ENCODE measurements at regions not wholly inside any gene's neighbourhood (a gene's known extent, or its start where the extent isn't known, plus 50 kb on each side); places are given as distances from the start of the nearest gene placed in this dataset.

DNA sequence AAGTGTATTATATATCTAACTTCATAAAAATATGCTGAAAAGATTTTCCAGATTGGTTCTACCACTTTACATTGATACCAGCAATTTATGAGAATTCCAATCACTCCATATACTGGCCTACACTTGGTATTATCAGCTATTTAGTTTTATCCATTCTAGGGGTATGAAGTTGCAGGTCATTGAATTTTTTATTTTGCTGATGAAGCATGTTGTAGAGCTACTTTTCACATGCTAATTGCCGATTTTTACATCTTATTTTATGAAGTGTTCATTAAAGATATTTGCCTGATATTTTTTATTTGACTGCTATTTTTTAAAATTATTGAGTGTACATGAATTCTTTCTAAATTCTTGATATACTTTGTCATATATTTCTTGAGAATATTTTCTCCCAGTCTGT is 542.1 kb downstream of the ADCYAP1 start:
- Histone ChIP-seq H3K9me3 (ENCODE audit: control insufficient read depth, low read length) (no peaks in the 10 kb centered on the region), H3K4me3 (ENCODE audit: low read length) (no peak overlapping the region), H3K4me1 (ENCODE audit: control insufficient read depth, insufficient read depth, low read length) (no peaks in the 10 kb centered on the region), H3K36me3 (ENCODE audit: control insufficient read depth, insufficient read depth, low read length) (no peaks in the 10 kb centered on the region), H3K9ac (ENCODE audit: low read length) (no peak overlapping the region), H3K27me3 (ENCODE audit: control insufficient read depth, insufficient read depth, low read length) (no peaks in the 10 kb centered on the region)

DNA sequence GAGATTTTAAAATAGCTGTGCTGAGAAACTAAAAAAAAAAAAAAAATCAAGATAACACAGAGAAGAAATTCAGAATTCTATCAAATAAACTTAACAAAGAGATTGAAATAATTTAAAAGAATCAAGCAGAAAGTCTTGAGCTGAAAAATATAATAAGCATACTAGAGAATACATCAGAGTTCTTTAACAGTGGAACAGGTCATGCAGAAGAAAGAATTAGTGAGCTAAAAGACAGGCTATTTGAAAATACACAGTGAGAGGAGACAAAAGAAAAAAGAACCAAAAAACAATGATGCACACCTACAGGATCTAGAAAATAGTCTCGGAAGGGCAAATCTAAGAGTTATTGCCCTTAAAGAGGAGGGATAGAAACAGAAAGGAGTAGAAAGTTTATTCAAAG is 548.1 kb downstream of the ADCYAP1 start:
- Histone ChIP-seq H3K9ac (ENCODE audit: low read length) (no peak overlapping the region), H3K36me3 (ENCODE audit: control insufficient read depth, insufficient read depth, low read length) (no peaks in the 10 kb centered on the region), H3K27me3 (ENCODE audit: control insufficient read depth, insufficient read depth, low read length) (no peaks in the 10 kb centered on the region), H3K4me3 (ENCODE audit: low read length) (no peak overlapping the region), H3K4me1 (ENCODE audit: control insufficient read depth, insufficient read depth, low read length) (no peaks in the 10 kb centered on the region), H3K9me3 (ENCODE audit: control insufficient read depth, low read length) (no peaks in the 10 kb centered on the region)

DNA sequence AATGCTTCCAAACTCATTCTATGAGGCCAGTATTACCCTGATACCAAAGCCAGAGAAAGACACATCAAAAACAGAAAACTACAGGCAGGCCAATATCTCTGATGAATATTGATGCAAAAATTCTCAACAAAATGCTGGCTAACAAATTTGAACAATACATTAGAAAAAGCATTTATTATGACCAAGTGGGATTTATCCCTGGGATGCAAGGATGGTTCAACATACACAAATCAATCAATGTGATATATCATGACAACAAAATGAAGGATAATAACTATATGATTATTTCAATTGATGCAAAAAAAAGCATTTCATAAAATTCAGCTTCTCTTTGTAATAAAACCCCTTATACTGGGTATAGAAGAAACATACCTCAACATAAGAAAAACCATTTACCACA is 550.9 kb downstream of the ADCYAP1 start:
- Histone ChIP-seq H3K4me3 (ENCODE audit: low read length) (no peak overlapping the region), H3K9me3 (ENCODE audit: control insufficient read depth, low read length) (no peaks in the 10 kb centered on the region), H3K4me1 (ENCODE audit: control insufficient read depth, insufficient read depth, low read length) (no peaks in the 10 kb centered on the region), H3K9ac (ENCODE audit: low read length) (no peak overlapping the region), H3K27me3 (ENCODE audit: control insufficient read depth, insufficient read depth, low read length) (no peaks in the 10 kb centered on the region), H3K36me3 (ENCODE audit: control insufficient read depth, insufficient read depth, low read length) (no peaks in the 10 kb centered on the region)

DNA sequence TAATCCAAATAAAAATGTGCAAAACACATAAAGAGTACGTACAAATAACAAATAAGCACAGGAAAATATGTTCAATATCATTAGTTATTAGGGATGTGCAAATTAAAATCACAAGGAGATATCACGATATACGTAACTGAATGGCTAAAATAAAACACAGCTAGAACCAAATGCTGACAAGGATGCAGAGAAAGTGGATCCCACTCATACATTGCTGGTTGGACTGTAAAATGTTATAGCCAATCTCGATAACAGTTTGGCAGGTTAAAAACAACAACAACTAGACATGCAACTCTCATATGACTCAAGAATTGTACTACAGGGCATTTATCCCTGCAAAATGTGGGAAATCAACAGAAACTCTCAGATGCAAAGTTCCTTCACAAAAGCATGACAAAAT is 553.9 kb downstream of the ADCYAP1 start:
- H3K4me3 ChIP-seq (ENCODE audit: low read length), result no peak overlapping the region
- no peaks in the 10 kb centered on the region for H3K4me1 ChIP-seq (ENCODE audit: control insufficient read depth, insufficient read depth, low read length)
- no peaks in the 10 kb centered on the region for H3K36me3 ChIP-seq (ENCODE audit: control insufficient read depth, insufficient read depth, low read length)
- H3K9ac ChIP-seq (ENCODE audit: low read length), result no peak overlapping the region
- H3K9me3 ChIP-seq (ENCODE audit: control insufficient read depth, low read length), result no peaks in the 10 kb centered on the region
- H3K27me3 ChIP-seq (ENCODE audit: control insufficient read depth, insufficient read depth, low read length), result no peaks in the 10 kb centered on the region

DNA sequence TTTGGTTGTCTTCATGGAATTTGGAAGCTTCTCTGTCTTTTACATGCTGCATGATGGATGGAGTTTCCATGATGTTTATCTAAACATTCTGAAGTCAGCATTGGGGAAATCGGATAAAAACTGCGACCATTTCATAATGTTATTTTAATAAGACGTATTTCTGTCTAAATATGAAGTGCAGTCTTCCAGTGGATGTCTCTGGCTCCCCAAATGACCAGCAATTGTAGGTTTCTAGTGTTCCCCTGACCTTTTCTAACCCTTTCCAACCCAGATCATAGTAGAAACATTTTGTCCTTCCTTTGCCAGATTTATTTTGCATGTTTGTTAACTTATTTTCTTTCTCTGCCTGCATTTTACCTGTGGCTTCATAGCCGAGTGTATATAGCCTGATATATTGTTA is 559.3 kb downstream of the ADCYAP1 start:
- H3K9me3 ChIP-seq (ENCODE audit: control insufficient read depth, low read length), result no peaks in the 10 kb centered on the region
- H3K9ac ChIP-seq (ENCODE audit: low read length), result no peak overlapping the region
- H3K4me3 ChIP-seq (ENCODE audit: low read length), result no peak overlapping the region
- no peaks in the 10 kb centered on the region for H3K4me1 ChIP-seq (ENCODE audit: control insufficient read depth, insufficient read depth, low read length)
- no peaks in the 10 kb centered on the region for H3K27me3 ChIP-seq (ENCODE audit: control insufficient read depth, insufficient read depth, low read length)
- no peaks in the 10 kb centered on the region for H3K36me3 ChIP-seq (ENCODE audit: control insufficient read depth, insufficient read depth, low read length)

DNA sequence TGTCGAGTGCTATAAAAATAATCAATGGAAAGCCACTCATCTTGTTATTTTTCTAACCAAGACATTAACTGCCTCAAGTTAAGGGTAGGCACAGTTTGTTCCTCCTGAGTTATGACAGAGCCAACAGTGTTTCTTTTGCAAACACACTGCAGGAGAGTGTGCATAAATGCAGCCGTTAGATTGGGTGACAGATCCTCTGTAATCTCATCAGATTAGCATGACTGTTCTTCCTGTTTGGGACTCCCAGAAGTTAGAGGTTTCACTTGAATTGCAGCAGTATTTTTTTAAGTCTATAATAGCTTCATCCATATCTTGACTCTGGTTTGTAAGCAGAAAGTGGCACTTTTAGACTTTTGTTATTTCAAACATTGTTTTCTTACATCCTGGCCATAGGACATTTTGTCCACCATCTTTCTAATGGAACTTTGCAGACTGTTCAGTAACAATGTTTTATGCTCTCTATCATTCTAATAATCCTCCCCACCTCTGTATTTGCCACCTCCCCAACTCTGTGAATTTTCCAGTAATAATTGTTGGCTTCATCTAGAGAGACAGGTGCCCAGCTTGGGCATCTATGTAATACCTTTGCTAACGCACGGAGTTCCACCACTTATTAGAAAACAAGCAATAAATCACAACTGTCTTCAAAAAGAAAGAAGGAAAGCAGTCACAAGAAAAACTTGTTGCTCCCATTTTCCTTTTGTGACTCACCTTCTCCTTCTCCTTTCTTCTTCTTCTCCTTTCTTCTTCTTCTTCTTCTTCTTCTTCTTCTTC is 560.0 kb downstream of the ADCYAP1 start:
- H3K9me3 ChIP-seq (ENCODE audit: control insufficient read depth, low read length), result no peaks in the 10 kb centered on the region
- no peaks in the 10 kb centered on the region for H3K4me1 ChIP-seq (ENCODE audit: control insufficient read depth, insufficient read depth, low read length)
- no peaks in the 10 kb centered on the region for H3K27me3 ChIP-seq (ENCODE audit: control insufficient read depth, insufficient read depth, low read length)
- no peaks in the 10 kb centered on the region for H3K36me3 ChIP-seq (ENCODE audit: control insufficient read depth, insufficient read depth, low read length)
- no peak overlapping the region for H3K4me3 ChIP-seq (ENCODE audit: low read length)
- no peak overlapping the region for H3K9ac ChIP-seq (ENCODE audit: low read length)

DNA sequence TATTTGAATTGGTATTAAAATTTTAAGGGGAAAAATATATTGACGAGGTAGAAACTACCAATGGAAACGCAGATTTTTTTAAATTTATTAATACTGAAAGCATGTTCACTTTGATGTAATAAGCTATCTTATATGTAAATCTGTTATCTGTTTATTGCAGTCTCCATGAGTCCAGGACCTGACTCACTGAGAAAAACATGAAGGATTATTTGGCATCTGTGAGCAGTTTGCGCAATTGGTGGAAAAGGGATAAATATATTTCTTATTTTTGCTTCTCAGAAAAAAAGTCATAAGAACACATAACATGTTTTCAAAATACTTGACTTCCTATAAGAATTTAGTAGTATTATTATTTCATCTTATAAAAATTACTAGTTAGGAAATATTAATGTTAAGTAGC is 561.4 kb downstream of the ADCYAP1 start:
- Histone ChIP-seq H3K9ac (ENCODE audit: low read length) (no peak overlapping the region), H3K36me3 (ENCODE audit: control insufficient read depth, insufficient read depth, low read length) (no peaks in the 10 kb centered on the region), H3K9me3 (ENCODE audit: control insufficient read depth, low read length) (no peaks in the 10 kb centered on the region), H3K4me1 (ENCODE audit: control insufficient read depth, insufficient read depth, low read length) (no peaks in the 10 kb centered on the region), H3K4me3 (ENCODE audit: low read length) (no peak overlapping the region), H3K27me3 (ENCODE audit: control insufficient read depth, insufficient read depth, low read length) (no peaks in the 10 kb centered on the region)

DNA sequence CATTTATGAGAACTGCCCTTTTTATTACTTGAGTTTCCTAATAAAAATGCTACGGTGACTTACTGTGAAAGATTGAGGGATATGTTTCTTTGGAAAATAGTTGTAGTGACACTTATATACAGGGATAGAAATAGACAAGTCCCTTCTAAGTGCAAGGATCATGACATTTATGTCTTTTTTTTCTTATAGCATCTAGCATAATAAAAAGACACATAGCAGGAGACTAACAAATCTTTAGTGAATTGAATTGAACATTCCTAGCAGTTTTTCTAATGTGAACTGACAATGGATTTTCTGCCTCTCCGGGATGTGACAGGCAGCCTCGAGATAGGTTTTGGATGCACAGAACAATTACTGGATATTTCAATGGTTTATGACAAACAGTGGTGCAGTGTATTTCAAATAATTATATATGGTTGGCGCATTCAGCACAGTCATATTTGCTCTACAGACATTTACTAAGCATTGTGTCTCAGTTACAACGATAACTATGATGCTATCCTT is 562.8 kb downstream of the ADCYAP1 start:
- no peak overlapping the region for H3K4me3 ChIP-seq (ENCODE audit: low read length)
- no peak overlapping the region for H3K9ac ChIP-seq (ENCODE audit: low read length)
- H3K4me1 ChIP-seq (ENCODE audit: control insufficient read depth, insufficient read depth, low read length), result no peaks in the 10 kb centered on the region
- H3K36me3 ChIP-seq (ENCODE audit: control insufficient read depth, insufficient read depth, low read length), result no peaks in the 10 kb centered on the region
- no peaks in the 10 kb centered on the region for H3K27me3 ChIP-seq (ENCODE audit: control insufficient read depth, insufficient read depth, low read length)
- no peaks in the 10 kb centered on the region for H3K9me3 ChIP-seq (ENCODE audit: control insufficient read depth, low read length)

DNA sequence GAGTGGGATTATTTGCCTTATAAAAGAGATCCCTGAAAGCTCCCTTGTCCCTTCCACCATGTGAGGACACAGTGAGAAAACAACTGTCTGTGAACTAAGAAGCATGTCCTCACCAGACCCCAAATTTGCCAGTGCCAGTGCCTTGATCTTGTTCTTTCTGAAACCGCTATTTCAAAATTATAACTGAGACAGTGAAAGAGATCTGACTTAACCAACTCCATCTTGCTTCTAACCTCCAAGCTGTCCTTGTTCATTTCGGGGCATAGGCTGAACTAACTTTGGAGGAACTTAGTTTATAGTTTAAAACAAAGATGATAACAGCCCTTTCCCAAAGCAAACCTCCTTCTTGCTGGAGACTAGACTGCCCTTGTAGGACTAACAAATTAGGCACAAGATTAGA is 563.9 kb downstream of the ADCYAP1 start:
- H3K4me1 ChIP-seq (ENCODE audit: control insufficient read depth, insufficient read depth, low read length), result no peaks in the 10 kb centered on the region
- H3K27me3 ChIP-seq (ENCODE audit: control insufficient read depth, insufficient read depth, low read length), result no peaks in the 10 kb centered on the region
- no peak overlapping the region for H3K9ac ChIP-seq (ENCODE audit: low read length)
- H3K9me3 ChIP-seq (ENCODE audit: control insufficient read depth, low read length), result no peaks in the 10 kb centered on the region
- H3K36me3 ChIP-seq (ENCODE audit: control insufficient read depth, insufficient read depth, low read length), result no peaks in the 10 kb centered on the region
- H3K4me3 ChIP-seq (ENCODE audit: low read length), result no peak overlapping the region

DNA sequence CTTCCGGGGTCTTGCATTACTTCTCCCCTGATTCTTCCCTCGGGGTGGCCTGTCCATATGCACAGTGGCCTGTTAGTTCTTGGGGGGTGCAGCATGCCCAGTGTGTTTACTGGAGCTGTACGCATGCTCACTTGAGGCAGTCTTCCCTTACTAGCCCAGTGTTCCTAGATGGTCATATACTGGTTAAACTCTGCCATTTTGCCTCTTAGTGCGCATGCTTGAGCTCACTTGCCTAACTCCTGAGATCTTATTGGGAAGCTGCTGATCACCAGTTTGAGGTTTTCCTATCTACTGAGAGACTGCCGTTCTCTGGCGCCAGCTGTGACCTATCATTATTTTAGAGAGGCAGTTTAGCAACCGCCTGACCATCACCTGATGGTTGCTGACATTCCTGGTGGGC is 571.2 kb downstream of the ADCYAP1 start:
- no peak overlapping the region for H3K9ac ChIP-seq (ENCODE audit: low read length)

DNA sequence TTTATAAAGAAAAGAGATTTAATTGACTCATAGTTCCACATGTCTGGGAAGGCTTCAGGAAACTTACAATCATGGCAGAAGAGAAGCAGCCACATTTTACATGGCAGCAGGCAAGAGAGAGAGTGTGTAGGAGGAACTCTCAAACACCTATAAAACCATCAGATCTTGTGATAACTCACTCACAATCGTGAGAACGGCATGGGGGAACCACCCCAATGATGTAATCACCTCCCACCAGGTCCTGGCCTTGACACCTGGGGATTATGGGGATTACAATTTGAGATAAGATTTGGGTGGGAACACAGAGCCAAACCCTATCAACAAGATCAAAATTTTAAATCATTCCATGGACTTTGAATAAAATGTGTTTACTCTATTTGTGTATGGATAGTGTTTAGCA is 575.6 kb downstream of the ADCYAP1 start:
- Histone ChIP-seq H3K27me3 (ENCODE audit: control insufficient read depth, insufficient read depth, low read length) (no peaks in the 10 kb centered on the region), H3K4me1 (ENCODE audit: control insufficient read depth, insufficient read depth, low read length) (no peaks in the 10 kb centered on the region), H3K9me3 (ENCODE audit: control insufficient read depth, low read length) (no peaks in the 10 kb centered on the region), H3K4me3 (ENCODE audit: low read length) (no peak overlapping the region), H3K36me3 (ENCODE audit: control insufficient read depth, insufficient read depth, low read length) (no peaks in the 10 kb centered on the region), H3K9ac (ENCODE audit: low read length) (no peak overlapping the region)

More for the DNA sequence above, 571.2 kb downstream of the ADCYAP1 start:
- no peak overlapping the region for H3K4me3 ChIP-seq (ENCODE audit: low read length)
- H3K36me3 ChIP-seq (ENCODE audit: control insufficient read depth, insufficient read depth, low read length), result no peaks in the 10 kb centered on the region
- H3K4me1 ChIP-seq (ENCODE audit: control insufficient read depth, insufficient read depth, low read length), result no peaks in the 10 kb centered on the region
- no peaks in the 10 kb centered on the region for H3K9me3 ChIP-seq (ENCODE audit: control insufficient read depth, low read length)
- H3K27me3 ChIP-seq (ENCODE audit: control insufficient read depth, insufficient read depth, low read length), result no peaks in the 10 kb centered on the region

DNA sequence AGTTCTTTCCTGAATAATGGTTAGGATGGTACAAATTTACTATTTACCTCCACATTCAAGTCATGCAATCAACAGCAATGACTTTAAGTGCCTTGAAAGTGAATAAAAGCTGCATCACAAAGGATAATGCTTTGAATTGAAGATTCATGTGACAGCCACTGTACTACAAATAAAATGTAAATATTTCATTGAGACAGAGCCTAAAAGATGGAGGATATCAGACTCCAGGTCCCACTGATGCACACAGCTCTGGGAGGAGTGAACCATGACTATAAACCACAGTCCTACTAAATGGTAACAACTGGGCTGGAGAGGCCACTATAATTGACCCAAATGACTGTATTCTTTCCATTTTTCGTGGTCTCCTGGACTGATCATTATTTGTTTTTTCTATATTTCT is 576.9 kb downstream of the ADCYAP1 start:
- Histone ChIP-seq H3K4me1 (ENCODE audit: control insufficient read depth, insufficient read depth, low read length) (no peaks in the 10 kb centered on the region), H3K9me3 (ENCODE audit: control insufficient read depth, low read length) (no peaks in the 10 kb centered on the region), H3K9ac (ENCODE audit: low read length) (no peak overlapping the region), H3K36me3 (ENCODE audit: control insufficient read depth, insufficient read depth, low read length) (no peaks in the 10 kb centered on the region), H3K27me3 (ENCODE audit: control insufficient read depth, insufficient read depth, low read length) (no peaks in the 10 kb centered on the region), H3K4me3 (ENCODE audit: low read length) (no peak overlapping the region)

DNA sequence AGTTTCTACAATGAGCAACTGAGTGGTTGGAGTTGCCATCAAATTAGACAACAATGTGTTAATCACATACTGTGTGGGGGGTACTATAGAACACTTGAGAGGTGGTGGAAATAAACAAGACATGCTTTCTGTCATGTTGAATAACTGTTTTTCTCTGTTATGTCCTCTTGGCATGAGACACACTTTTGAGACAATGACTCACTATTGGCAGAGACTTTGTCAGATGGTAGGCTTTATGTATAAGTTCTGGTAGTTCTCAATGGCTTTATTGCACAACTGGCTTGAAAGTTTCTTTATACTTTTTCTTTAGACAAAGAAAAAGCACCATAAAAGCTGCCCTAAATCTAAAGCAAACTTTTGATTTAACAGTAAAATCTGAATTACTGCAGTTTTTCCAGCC is 578.7 kb downstream of the ADCYAP1 start:
- Histone ChIP-seq H3K4me3 (ENCODE audit: low read length) (no peak overlapping the region), H3K9ac (ENCODE audit: low read length) (no peak overlapping the region), H3K4me1 (ENCODE audit: control insufficient read depth, insufficient read depth, low read length) (no peaks in the 10 kb centered on the region), H3K27me3 (ENCODE audit: control insufficient read depth, insufficient read depth, low read length) (no peaks in the 10 kb centered on the region), H3K36me3 (ENCODE audit: control insufficient read depth, insufficient read depth, low read length) (no peaks in the 10 kb centered on the region), H3K9me3 (ENCODE audit: control insufficient read depth, low read length) (no peaks in the 10 kb centered on the region)
